IMR-90 (cell line): ENCODE measurements at regions not wholly inside any gene's neighbourhood (a gene's known extent, or its start where the extent isn't known, plus 50 kb on each side); places are given as distances from the start of the nearest gene placed in this dataset.

ENCODE experiments used
- ATAC-seq: fragments of 200-7000 bp; cut with Tn5 transposase; 2 replicates; pipeline ENCODE4 v1.9.1; 2020; ENCODE audit warnings: low read depth, mild to moderate bottlenecking, moderate library complexity
- BruUV-seq: library from RNA; stranded (reverse); fragments of 400-500 nt; replicated peaks from 2 replicates; lab custom pipeline; 2021; lab: Mats Ljungman, UMichigan
- CTCF ChIA-PET: fragments of 300-600 bp; formaldehyde crosslinking; extraction: SDS; loops from one replicate; lab custom pipeline; 2021; ENCODE audit warnings: antibody characterized with exemption; lab: Yijun Ruan, JAX
- POLR2A ChIA-PET: fragments of 300-600 bp; sonication (Branson Sonifier 250); formaldehyde crosslinking; loops from one replicate; lab custom pipeline; 2022; ENCODE audit warnings: antibody characterized with exemption; ENCODE audit not compliant: unreplicated experiment; lab: Charles Lee
- DNase-seq: peaks from one replicate; pipeline ENCODE4 v3.0.0; 2013
- H2AFZ ChIP-seq: replicated peaks from 2 replicates; pipeline ENCODE3; 2013; ENCODE audit warnings: low read length, mild to moderate bottlenecking; ENCODE audit not compliant: poor library complexity
- H2AK5ac ChIP-seq: 2 replicates; pipeline ENCODE4 v1.6.1; 2013; ENCODE audit warnings: low read depth, low read length, inconsistent platforms
- H2AK9ac ChIP-seq: replicated peaks from 2 replicates; pipeline ENCODE3; 2013; ENCODE audit warnings: mild to moderate bottlenecking, low read depth, low read length, moderate library complexity; ENCODE audit not compliant: poor library complexity
- H2BK120ac ChIP-seq: 2 replicates; pipeline ENCODE4 v1.6.1; 2013; ENCODE audit warnings: low read depth, low read length, inconsistent platforms
- H2BK15ac ChIP-seq: 3 replicates; pipeline ENCODE4 v1.6.1; 2013; ENCODE audit warnings: low read depth, low read length, inconsistent platforms
- H2BK20ac ChIP-seq: 2 replicates; pipeline ENCODE4 v1.6.1; 2013; ENCODE audit warnings: low read depth, mild to moderate bottlenecking, inconsistent platforms, low read length, moderate library complexity
- H2BK5ac ChIP-seq: 2 replicates; pipeline ENCODE4 v1.6.1; 2013; ENCODE audit warnings: mild to moderate bottlenecking, low read depth, low read length, inconsistent platforms; ENCODE audit not compliant: poor library complexity, severe bottlenecking
- H3K14ac ChIP-seq: replicated peaks from 2 replicates; pipeline ENCODE4 v1.6.1; 2013; ENCODE audit warnings: low read depth, low read length, inconsistent platforms
- H3K18ac ChIP-seq: 2 replicates; pipeline ENCODE4 v1.6.1; 2013; ENCODE audit warnings: low read depth, low read length, control low read depth
- H3K23ac ChIP-seq: 2 replicates; pipeline ENCODE4 v1.6.1; 2013; ENCODE audit warnings: low read depth, low read length, inconsistent platforms
- H3K27ac ChIP-seq: 2 replicates; pipeline ENCODE4 v1.5.1; 2013; ENCODE audit warnings: mild to moderate bottlenecking, control low read depth, low read length; ENCODE audit not compliant: insufficient read depth
- H3K27me3 ChIP-seq: 2 replicates; pipeline ENCODE4 v1.6.1; 2013; ENCODE audit warnings: low read length; ENCODE audit not compliant: control insufficient read depth, insufficient read depth
- H3K36me3 ChIP-seq: 2 replicates; pipeline ENCODE4 v1.6.1; 2013; ENCODE audit warnings: low read length, mixed read lengths; ENCODE audit not compliant: control insufficient read depth, insufficient read depth
- H3K4ac ChIP-seq: 2 replicates; pipeline ENCODE4 v1.6.1; 2013; ENCODE audit warnings: low read depth, low read length, inconsistent platforms
- H3K4me1 ChIP-seq: 2 replicates; pipeline ENCODE4 v1.6.1; 2013; ENCODE audit warnings: low read length, mixed read lengths; ENCODE audit not compliant: control insufficient read depth, insufficient read depth
- H3K4me2 ChIP-seq: 2 replicates; pipeline ENCODE4 v1.6.1; 2013; ENCODE audit warnings: low read depth, mild to moderate bottlenecking, control low read depth, low read length, moderate library complexity
- H3K4me3 ChIP-seq: 2 replicates; pipeline ENCODE4 v1.5.1; 2013; ENCODE audit warnings: low read depth, mild to moderate bottlenecking, control low read depth, low read length, moderate library complexity; ENCODE audit not compliant: insufficient read depth
- H3K56ac ChIP-seq: 2 replicates; pipeline ENCODE4 v1.6.1; 2013; ENCODE audit warnings: low read length, inconsistent platforms; ENCODE audit not compliant: insufficient read depth; ENCODE audit errors: extremely low read depth
- H3K79me1 ChIP-seq, 2 experiments: 2 replicates each; pipeline ENCODE4 v1.6.1; 2013; ENCODE audit warnings: low read length in 2 of 2, inconsistent platforms in 1 of 2, low read depth in 1 of 2
- H3K9ac ChIP-seq: 2 replicates; pipeline ENCODE4 v1.6.1; 2013; ENCODE audit warnings: low read depth, low read length, control low read depth
- H3K9me1 ChIP-seq: 2 replicates; pipeline ENCODE4 v1.6.1; 2013; ENCODE audit warnings: low read length, inconsistent platforms; ENCODE audit not compliant: insufficient read depth
- H3K9me3 ChIP-seq: 2 replicates; pipeline ENCODE4 v1.6.1; 2013; ENCODE audit warnings: low read length; ENCODE audit not compliant: control insufficient read depth, insufficient read depth
- H4K20me1 ChIP-seq: 2 replicates; pipeline ENCODE4 v1.6.1; 2013; ENCODE audit warnings: low read length, inconsistent platforms; ENCODE audit not compliant: insufficient read depth
- H4K5ac ChIP-seq: 2 replicates; pipeline ENCODE4 v1.6.1; 2013; ENCODE audit warnings: mild to moderate bottlenecking, low read depth, low read length, control low read depth
- H4K8ac ChIP-seq, 2 experiments: 2 replicates each; pipeline ENCODE4 v1.6.1; 2013; ENCODE audit warnings: low read depth in 2 of 2, low read length in 2 of 2, control low read depth in 1 of 2, inconsistent platforms in 1 of 2
- H4K91ac ChIP-seq: 2 replicates; pipeline ENCODE4 v1.6.1; 2013; ENCODE audit warnings: low read depth, low read length, inconsistent platforms; ENCODE audit not compliant: insufficient read depth
- BHLHE40 ChIP-seq: fragments of 150-350 bp; IDR thresholded peaks from 2 replicates; pipeline ENCODE4 v1.6.1; 2016; ENCODE audit warnings: mild to moderate bottlenecking, low read depth, low read length
- CEBPB ChIP-seq: IDR thresholded peaks from 2 replicates; pipeline ENCODE4 v1.6.1; 2012; ENCODE audit warnings: low read depth, low read length, improper control_type of control experiment
- CHD1 ChIP-seq: IDR thresholded peaks from 2 replicates; pipeline ENCODE4 v1.6.1; 2012; ENCODE audit warnings: low read depth, low read length, improper control_type of control experiment
- CTCF ChIP-seq: conservative IDR thresholded peaks from 2 replicates; pipeline ENCODE4 v1.5.1; 2012; ENCODE audit warnings: mild to moderate bottlenecking, low read depth, low read length, improper control_type of control experiment
- ELK1 ChIP-seq: fragments of 150-350 bp; IDR thresholded peaks from 2 replicates; pipeline ENCODE4 v1.6.1; 2016; ENCODE audit warnings: low read depth, mild to moderate bottlenecking, low read length, moderate library complexity, borderline replicate concordance
- FOS ChIP-seq: fragments of 150-350 bp; IDR thresholded peaks from 2 replicates; pipeline ENCODE4 v1.6.1; 2016; ENCODE audit warnings: low read depth, low read length
- MAFK ChIP-seq: IDR thresholded peaks from 2 replicates; pipeline ENCODE4 v1.6.1; 2012; ENCODE audit warnings: low read depth, low read length, improper control_type of control experiment
- MAZ ChIP-seq: IDR thresholded peaks from 2 replicates; pipeline ENCODE4 v1.6.1; 2012; ENCODE audit warnings: low read depth, mild to moderate bottlenecking, low read length, improper control_type of control experiment, moderate library complexity, borderline replicate concordance
- MXI1 ChIP-seq: IDR thresholded peaks from 2 replicates; pipeline ENCODE4 v1.6.1; 2012; ENCODE audit warnings: low read depth, mild to moderate bottlenecking, low read length, moderate library complexity, borderline replicate concordance
- NFE2L2 ChIP-seq: fragments of 150-350 bp; IDR thresholded peaks from 2 replicates; pipeline ENCODE4 v1.6.1; 2016; ENCODE audit warnings: low read depth, mild to moderate bottlenecking, low read length
- POLR2A ChIP-seq: IDR thresholded peaks from 2 replicates; pipeline ENCODE4 v1.6.1; 2012; ENCODE audit warnings: mild to moderate bottlenecking, low read depth, low read length
- RAD21 ChIP-seq: IDR thresholded peaks from 2 replicates; pipeline ENCODE4 v1.6.1; 2012; ENCODE audit warnings: low read length, improper control_type of control experiment
- RCOR1 ChIP-seq: IDR thresholded peaks from 2 replicates; pipeline ENCODE4 v1.6.1; 2012; ENCODE audit warnings: mild to moderate bottlenecking, low read length, improper control_type of control experiment; ENCODE audit not compliant: insufficient replicate concordance
- RFX5 ChIP-seq: IDR thresholded peaks from 2 replicates; pipeline ENCODE4 v1.8.0; 2012; ENCODE audit warnings: low read depth, mild to moderate bottlenecking, low read length, moderate library complexity
- SMC3 ChIP-seq: fragments of 150-350 bp; IDR thresholded peaks from 2 replicates; pipeline ENCODE4 v1.6.1; 2016; ENCODE audit warnings: low read depth, mild to moderate bottlenecking, antibody characterized with exemption, low read length, moderate library complexity
- WGBS, 2 experiments: methylation state at CpG; one replicate each; pipeline versions ENCODE4 v1.1.5 to v1.1.7; 2013; ENCODE audit warnings: missing lambda C conversion rate in 2 of 2; ENCODE audit not compliant: insufficient read length in 1 of 2; ENCODE audit errors: extremely low coverage in 2 of 2; 5-methylcytosine and 5-hydroxymethylcytosine counted together
- dilution Hi-C: fragments of 300-500 bp; cut with HindIII; formaldehyde crosslinking; loops from one replicate; pipeline ENCODE4 v1.14.3; 2018; ENCODE audit warnings: low sequenced_read_pairs; ENCODE audit not compliant: unreplicated experiment
- in situ Hi-C: fragments of 300-500 bp; cut with MboI; formaldehyde crosslinking; loops from 3 replicates; pipeline ENCODE4 v1.14.3; 2019; ENCODE audit warnings: low sequenced_read_pairs, inconsistent platforms, mixed read lengths
- intact Hi-C: fragments of 100-400 bp; cut with micrococcal nuclease; formaldehyde crosslinking; loops from 2 replicates; pipeline ENCODE4 v1.10.0; 2022
- TF ChIP-seq, protein P1 (sequence below): fragments of 150-350 bp; IDR thresholded peaks from 2 replicates; pipeline ENCODE4 v1.6.1; 2017; ENCODE audit warnings: mild to moderate bottlenecking, antibody characterized with exemption, low read length, low read depth

DNA sequence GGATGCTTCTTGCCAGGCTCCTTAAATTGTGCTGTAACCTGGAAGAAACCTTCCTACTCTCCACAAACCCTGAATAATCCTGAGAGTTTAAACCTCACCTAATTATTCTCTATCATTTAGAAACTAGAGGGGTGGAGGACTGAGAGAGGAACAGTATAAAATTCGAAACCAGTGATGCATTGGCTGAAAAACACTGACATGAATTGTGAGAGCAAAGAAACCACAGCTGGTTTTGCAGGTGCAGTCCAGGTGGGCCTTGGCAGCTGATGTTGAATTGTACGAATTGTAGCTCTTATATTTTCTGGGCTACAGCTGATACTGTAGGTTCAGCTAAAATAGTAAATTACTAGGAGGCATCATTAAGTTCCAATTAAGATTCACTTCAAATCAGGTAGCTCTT is 227.0 kb upstream of the SLITRK5 start:
- H3K27me3 ChIP-seq = no peaks in the 10 kb centered on the region
- no peak overlapping the region for H3K27ac ChIP-seq
- POLR2A ChIA-PET = no interaction called here
- H2AK9ac ChIP-seq = no peak overlapping the region
- DNase-seq (no peak), ATAC-seq (no peak)
- no peak overlapping the region for H3K18ac ChIP-seq
- BruUV-seq = no TSS peak
- CTCF ChIA-PET = no interaction called here
- H3K79me1 ChIP-seq = no peaks in the 10 kb centered on the region
- no peak overlapping the region for H3K4ac ChIP-seq
- no peak overlapping the region for H2AFZ ChIP-seq
- H4K20me1 ChIP-seq = no peaks in the 10 kb centered on the region
- H2BK15ac ChIP-seq = no peak overlapping the region
- no peaks in the 10 kb centered on the region for H3K4me1 ChIP-seq
- dilution Hi-C loops = no loop called here
- H3K36me3 ChIP-seq = no peaks in the 10 kb centered on the region
- no peak overlapping the region for H3K9ac ChIP-seq
- no peak overlapping the region for H4K8ac ChIP-seq
- intact Hi-C loops = no loop called here
- no peak overlapping the region for H3K23ac ChIP-seq
- no peak overlapping the region for H2BK120ac ChIP-seq
- H2BK5ac ChIP-seq = no peak overlapping the region
- H4K91ac ChIP-seq = no peak overlapping the region
- no peak overlapping the region for H3K4me3 ChIP-seq
- H2BK20ac ChIP-seq = no peak overlapping the region
- no CpG with 5 or more reads among the region's 2 CpGs for WGBS, 2 experiments
- no peak overlapping the region for H3K4me2 ChIP-seq
- no peak overlapping the region for H3K56ac ChIP-seq
- H3K14ac ChIP-seq = no peak overlapping the region
- in situ Hi-C loops = no loop called here
- no peaks in the 10 kb centered on the region for H3K9me3 ChIP-seq
- no peaks in the 10 kb centered on the region for H3K9me1 ChIP-seq
- no peak overlapping the region for H2AK5ac ChIP-seq
- no peak for TF ChIP-seq MAFK
- no peak for TF ChIP-seq BHLHE40
- no peak for TF ChIP-seq MXI1
- TF ChIP-seq CEBPB = no peak
- no peak for TF ChIP-seq NFE2L2
- no peak for TF ChIP-seq CTCF
- TF ChIP-seq RFX5 = no peak
- no peak for TF ChIP-seq FOS
- no peak for TF ChIP-seq MAZ
- TF ChIP-seq RAD21 = no peak
- no peak for TF ChIP-seq POLR2A
- no peak for TF ChIP-seq CHD1
- no peak for TF ChIP-seq SMC3
- TF ChIP-seq ELK1 = no peak
- TF ChIP-seq, protein P1, sequence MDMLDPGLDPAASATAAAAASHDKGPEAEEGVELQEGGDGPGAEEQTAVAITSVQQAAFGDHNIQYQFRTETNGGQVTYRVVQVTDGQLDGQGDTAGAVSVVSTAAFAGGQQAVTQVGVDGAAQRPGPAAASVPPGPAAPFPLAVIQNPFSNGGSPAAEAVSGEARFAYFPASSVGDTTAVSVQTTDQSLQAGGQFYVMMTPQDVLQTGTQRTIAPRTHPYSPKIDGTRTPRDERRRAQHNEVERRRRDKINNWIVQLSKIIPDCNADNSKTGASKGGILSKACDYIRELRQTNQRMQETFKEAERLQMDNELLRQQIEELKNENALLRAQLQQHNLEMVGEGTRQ = no peak
- no peak for TF ChIP-seq RCOR1
- no peak overlapping the region for H4K5ac ChIP-seq
